Stimulated activated memory B cell treated with anti-CD40 and anti-IgM and Interleukin-4, amounts not matched to agents 10 μg/mL and 1 μg/mL and 100 μg/mL, for 72 hours (primary cell): ENCODE measurements at regions not wholly inside any gene's neighbourhood (a gene's known extent, or its start where the extent isn't known, plus 50 kb on each side); places are given as distances from the start of the nearest gene placed in this dataset.
"Not testable (repeated sequence)": the region's sequence is repeated elsewhere in the genome, so short reads cannot be mapped to it uniquely, and the experiment has no call there.

ENCODE experiments used
- ATAC-seq: fragments of 150-1000 bp; cut with Tn5 transposase; 2 replicates; pipeline ENCODE4 v1.10.0; 2021
- H3K27ac Mint-ChIP-seq: one replicate; pipeline ENCODE4 v1.8.0; 2022; ENCODE audit warnings: mild to moderate bottlenecking, mixed read lengths
- H3K27me3 Mint-ChIP-seq: one replicate; pipeline ENCODE4 v1.8.0; 2022; ENCODE audit warnings: mixed read lengths
- H3K36me3 Mint-ChIP-seq: one replicate; pipeline ENCODE4 v1.8.0; 2022; ENCODE audit warnings: mixed read lengths
- H3K4me1 Mint-ChIP-seq: one replicate; pipeline ENCODE4 v1.8.0; 2022; ENCODE audit warnings: mixed read lengths
- H3K4me3 Mint-ChIP-seq: one replicate; pipeline ENCODE4 v1.8.0; 2022; ENCODE audit warnings: mild to moderate bottlenecking, moderate library complexity, mixed read lengths
- H3K9me3 Mint-ChIP-seq: one replicate; pipeline ENCODE4 v1.8.0; 2022; ENCODE audit warnings: mixed read lengths

DNA sequence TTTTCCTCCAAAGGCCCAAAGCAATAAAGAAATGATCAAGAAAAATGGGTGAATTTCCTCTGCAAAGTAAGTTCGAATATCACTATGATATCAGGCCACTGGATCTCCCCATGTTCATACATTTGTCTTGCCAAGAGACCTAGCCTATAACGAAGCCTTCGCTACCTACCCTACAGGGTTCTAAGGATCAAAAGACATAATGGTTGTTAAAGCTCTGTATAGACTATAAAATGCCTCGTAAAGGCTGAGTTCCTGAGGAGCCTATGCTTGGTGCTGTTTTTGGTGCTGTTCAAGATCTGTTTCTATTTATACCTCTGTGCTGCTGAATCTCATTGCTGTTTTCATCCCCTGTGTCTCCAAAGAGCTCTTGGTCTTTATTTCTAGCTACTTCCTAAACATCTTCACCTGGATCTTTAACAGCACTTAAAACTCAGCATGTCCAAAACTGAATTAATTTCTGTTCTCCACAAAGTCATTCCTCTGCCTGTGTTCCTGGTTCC, 254.4 kb upstream of the CHAC2 start:
- no peak for ATAC-seq
- Mint-ChIP-seq H3K9me3 (no peaks in the 10 kb centered on the region), H3K4me3 (no peak overlapping the region), H3K27me3 (peaks cover 21% of the 10 kb centered on the region), H3K27ac (no peak overlapping the region), H3K36me3 (no peaks in the 10 kb centered on the region), H3K4me1 (peaks cover 5% of the 10 kb centered on the region)

- Mint-ChIP-seq H3K27me3 (peaks cover 12% of the 10 kb centered on the region), H3K4me3 (no peak overlapping the region), H3K9me3 (no peaks in the 10 kb centered on the region), H3K27ac (no peak overlapping the region), H3K36me3 (no peaks in the 10 kb centered on the region), H3K4me1 (peaks cover 5% of the 10 kb centered on the region)
- no peak for ATAC-seq
Observed at GRCh38 chr2:53512071-53512826, 255.4 kb upstream of the CHAC2 start.

- Mint-ChIP-seq H3K27me3 (peaks cover 12% of the 10 kb centered on the region), H3K4me1 (peaks cover 5% of the 10 kb centered on the region), H3K4me3 (no peak overlapping the region), H3K27ac (no peak overlapping the region), H3K9me3 (no peaks in the 10 kb centered on the region), H3K36me3 (no peaks in the 10 kb centered on the region)
- ATAC-seq = no peak
Observed at GRCh38 chr2:53511549-53511948, 256.1 kb upstream of the CHAC2 start.

DNA sequence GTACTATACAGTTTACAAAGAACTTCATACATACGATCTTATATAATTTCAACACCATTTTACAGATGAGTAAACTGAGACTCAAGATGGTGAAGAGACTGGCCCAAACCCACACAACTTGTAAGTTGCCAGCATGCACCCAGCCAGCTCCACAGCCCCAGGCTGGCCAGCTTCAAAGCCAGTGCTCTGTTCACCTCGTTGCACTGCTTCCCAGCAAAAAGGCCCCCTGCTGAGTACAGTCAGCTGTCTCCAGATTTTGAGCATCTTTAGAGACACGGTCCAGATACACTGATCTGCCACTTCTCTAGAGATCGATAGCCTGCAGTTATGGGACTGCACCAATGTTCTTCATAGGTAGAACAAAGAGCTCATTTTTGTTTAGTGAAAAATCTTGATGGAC, 257.2 kb upstream of the CHAC2 start:
- no peak for ATAC-seq
- no peaks in the 10 kb centered on the region for H3K36me3 Mint-ChIP-seq
- peaks cover 12% of the 10 kb centered on the region for H3K27me3 Mint-ChIP-seq
- no peaks in the 10 kb centered on the region for H3K9me3 Mint-ChIP-seq
- H3K4me3 Mint-ChIP-seq = no peak overlapping the region
- H3K27ac Mint-ChIP-seq = no peak overlapping the region
- H3K4me1 Mint-ChIP-seq = no peaks in the 10 kb centered on the region

DNA sequence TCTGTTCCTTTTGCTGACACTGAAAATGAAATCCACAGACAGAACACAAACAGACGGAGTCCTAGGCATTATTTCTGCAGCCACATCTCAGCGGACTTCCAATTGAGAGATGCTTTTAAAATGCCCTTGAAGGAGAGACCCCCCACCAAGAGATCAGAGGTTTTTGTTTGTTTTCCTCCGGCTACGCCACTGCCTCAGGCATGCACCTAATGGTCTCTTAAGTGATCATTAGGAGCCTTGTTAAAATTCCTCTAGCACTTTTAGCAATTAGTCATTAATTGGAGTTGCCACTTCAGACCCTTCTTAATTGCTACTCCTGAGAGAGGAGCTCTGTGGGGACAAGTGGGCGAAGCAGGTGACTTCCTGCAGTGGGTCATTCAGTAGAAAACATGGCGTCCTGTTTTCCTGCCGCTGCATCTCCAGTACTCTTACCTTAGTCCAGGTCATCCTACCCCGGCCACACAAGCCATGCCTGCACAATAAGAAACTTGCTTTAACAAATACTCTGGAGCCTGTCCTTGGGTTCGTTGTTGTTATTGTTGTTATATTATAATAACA, 257.7 kb upstream of the CHAC2 start:
- Mint-ChIP-seq H3K4me3 (no peak overlapping the region), H3K36me3 (no peaks in the 10 kb centered on the region), H3K27me3 (peaks cover 12% of the 10 kb centered on the region), H3K9me3 (no peaks in the 10 kb centered on the region), H3K27ac (no peak overlapping the region), H3K4me1 (no peaks in the 10 kb centered on the region)
- no peak for ATAC-seq

DNA sequence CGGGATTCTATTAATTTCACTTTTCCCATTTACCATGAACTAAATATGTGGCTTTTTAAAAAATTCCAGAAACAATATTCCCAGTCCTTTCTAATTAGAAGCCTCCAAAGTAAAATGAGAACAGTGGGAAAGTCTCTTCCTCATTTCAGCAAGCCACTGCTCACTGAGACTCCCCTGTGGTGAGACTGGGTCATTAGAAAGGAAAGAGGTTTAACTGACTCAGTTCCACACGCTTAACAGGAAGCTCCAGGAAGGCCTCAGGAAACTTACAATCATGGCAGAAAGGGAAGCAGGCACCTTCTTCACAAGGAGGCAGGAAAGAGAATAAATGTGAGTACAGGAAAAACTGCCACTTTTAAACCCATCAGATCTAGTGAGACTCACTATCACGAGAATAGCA, 258.9 kb upstream of the CHAC2 start:
- ATAC-seq = no peak
- H3K27ac Mint-ChIP-seq = no peak overlapping the region
- H3K36me3 Mint-ChIP-seq = no peaks in the 10 kb centered on the region
- H3K4me3 Mint-ChIP-seq = no peak overlapping the region
- peaks cover 4% of the 10 kb centered on the region for H3K27me3 Mint-ChIP-seq
- no peaks in the 10 kb centered on the region for H3K4me1 Mint-ChIP-seq
- H3K9me3 Mint-ChIP-seq = no peaks in the 10 kb centered on the region

- H3K4me3 Mint-ChIP-seq, ATAC-seq, H3K36me3 Mint-ChIP-seq, H3K9me3 Mint-ChIP-seq, H3K27ac Mint-ChIP-seq, H3K4me1 Mint-ChIP-seq, H3K27me3 Mint-ChIP-seq: not testable (repeated sequence)
Observed at GRCh38 chr2:53507070-53507469, 260.5 kb upstream of the CHAC2 start.

DNA sequence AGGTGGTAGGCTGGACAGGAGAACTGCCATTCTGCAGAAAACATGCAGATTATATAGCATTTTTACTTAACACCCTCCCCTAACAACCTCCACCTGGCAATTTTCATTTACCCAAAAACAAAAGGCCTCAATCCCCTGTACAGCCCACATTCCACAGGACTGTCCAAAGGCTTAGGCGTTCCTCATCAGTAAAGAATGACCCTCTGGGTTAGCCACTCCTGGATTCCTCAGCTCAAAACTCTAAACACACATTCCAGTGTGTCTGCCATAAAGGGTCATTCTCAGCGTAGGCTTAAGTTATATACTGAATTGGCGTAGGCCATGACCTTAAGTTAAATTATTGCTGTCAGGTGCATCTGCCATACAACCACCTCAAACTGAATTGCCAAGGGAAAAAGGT, 261.8 kb upstream of the CHAC2 start:
- no peak for ATAC-seq
- Mint-ChIP-seq H3K4me3 (no peak overlapping the region), H3K9me3 (no peaks in the 10 kb centered on the region), H3K27ac (no peak overlapping the region), H3K36me3 (no peaks in the 10 kb centered on the region), H3K27me3 (peaks cover 9% of the 10 kb centered on the region), H3K4me1 (no peaks in the 10 kb centered on the region)

DNA sequence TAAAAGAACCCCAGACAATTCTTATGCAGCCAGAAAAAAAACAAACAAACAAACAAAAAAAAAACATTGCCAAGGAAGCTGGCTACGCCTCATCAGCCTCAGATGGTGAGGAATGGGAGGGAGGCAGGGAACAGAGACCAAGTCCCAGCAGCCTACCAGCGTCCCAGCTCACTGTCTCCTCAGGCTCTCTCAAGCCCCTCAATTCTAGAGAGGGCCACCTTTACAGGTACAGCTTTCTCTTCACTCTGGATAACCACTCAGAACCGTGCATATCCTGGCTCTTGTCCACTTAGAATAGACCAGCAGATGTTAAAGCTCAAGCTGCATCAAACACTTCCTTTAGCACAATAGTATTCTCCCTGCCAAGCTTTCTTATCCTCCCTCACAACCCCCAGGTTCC, 263.1 kb upstream of the CHAC2 start:
- no peak overlapping the region for H3K4me3 Mint-ChIP-seq
- no peaks in the 10 kb centered on the region for H3K36me3 Mint-ChIP-seq
- no peak overlapping the region for H3K27ac Mint-ChIP-seq
- no peaks in the 10 kb centered on the region for H3K4me1 Mint-ChIP-seq
- peaks cover 9% of the 10 kb centered on the region for H3K27me3 Mint-ChIP-seq
- H3K9me3 Mint-ChIP-seq = no peaks in the 10 kb centered on the region
- no peak for ATAC-seq

DNA sequence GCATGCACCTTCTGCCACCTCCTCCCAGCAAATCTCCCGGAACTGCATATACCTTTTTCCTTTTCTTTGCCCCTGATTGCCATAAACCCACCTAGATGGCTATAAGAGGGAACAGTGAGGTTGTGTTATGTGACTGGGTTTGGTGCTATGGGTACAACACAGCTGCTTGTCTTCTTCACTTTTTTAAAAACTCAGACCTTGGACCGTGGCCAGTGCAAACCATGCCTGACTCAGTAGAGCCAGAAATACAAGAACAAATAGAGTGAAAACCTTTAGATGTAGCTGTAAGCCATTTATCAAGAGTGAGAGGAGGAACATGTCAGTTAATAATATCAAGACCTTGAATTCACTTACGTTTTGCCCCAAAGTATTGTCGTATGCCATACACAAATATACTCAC, 267.4 kb upstream of the CHAC2 start:
- Mint-ChIP-seq H3K4me3 (no peak overlapping the region), H3K36me3 (no peaks in the 10 kb centered on the region), H3K27ac (no peak overlapping the region), H3K4me1 (no peaks in the 10 kb centered on the region), H3K9me3 (no peaks in the 10 kb centered on the region), H3K27me3 (peaks cover 9% of the 10 kb centered on the region)
- ATAC-seq = no peak

DNA sequence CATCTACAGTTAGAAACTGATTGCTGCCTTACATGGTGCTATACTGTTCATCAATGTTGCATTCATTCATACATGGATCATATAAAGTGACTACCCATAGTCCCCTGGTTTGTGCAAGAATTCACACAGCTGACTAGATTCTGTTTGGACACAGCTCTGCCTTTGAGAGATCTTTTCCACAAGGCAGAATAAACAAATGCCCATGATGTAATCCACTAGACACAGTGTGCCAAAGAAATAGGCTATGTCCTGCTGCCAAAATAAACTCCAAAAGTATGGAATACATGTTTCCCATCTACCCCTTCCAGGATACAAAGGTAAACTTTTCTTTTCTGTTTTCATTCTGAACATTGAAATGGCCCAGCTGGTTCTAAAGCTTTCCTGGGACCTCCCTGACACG, 269.4 kb upstream of the CHAC2 start:
- H3K4me1 Mint-ChIP-seq = no peaks in the 10 kb centered on the region
- no peaks in the 10 kb centered on the region for H3K9me3 Mint-ChIP-seq
- H3K4me3 Mint-ChIP-seq = no peak overlapping the region
- H3K27ac Mint-ChIP-seq = no peak overlapping the region
- ATAC-seq = no peak
- H3K36me3 Mint-ChIP-seq = no peaks in the 10 kb centered on the region
- peaks cover 9% of the 10 kb centered on the region for H3K27me3 Mint-ChIP-seq

DNA sequence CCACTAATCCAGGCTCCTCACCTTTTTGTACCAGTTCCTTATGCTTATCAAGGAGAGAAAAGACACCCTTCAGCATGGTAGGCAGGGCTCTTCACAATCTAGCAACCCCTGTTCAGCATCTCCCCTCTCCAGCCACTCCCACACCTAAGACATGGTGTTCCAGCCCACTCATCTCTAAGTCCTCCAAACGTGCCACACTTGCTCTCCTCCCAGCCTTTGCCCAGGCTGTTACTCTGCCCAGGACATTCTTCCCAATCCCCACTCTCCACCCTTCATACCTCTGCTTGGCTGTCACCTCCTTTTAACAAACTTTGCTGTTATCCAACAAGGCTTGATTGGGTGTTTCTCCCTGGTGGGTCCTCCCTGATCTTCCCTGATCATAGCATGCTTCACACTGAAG, 270.6 kb upstream of the CHAC2 start:
- Mint-ChIP-seq H3K4me1 (no peaks in the 10 kb centered on the region), H3K9me3 (no peaks in the 10 kb centered on the region), H3K27me3 (no peaks in the 10 kb centered on the region), H3K36me3 (no peaks in the 10 kb centered on the region), H3K27ac (no peak overlapping the region), H3K4me3 (no peak overlapping the region)
- ATAC-seq = no peak

DNA sequence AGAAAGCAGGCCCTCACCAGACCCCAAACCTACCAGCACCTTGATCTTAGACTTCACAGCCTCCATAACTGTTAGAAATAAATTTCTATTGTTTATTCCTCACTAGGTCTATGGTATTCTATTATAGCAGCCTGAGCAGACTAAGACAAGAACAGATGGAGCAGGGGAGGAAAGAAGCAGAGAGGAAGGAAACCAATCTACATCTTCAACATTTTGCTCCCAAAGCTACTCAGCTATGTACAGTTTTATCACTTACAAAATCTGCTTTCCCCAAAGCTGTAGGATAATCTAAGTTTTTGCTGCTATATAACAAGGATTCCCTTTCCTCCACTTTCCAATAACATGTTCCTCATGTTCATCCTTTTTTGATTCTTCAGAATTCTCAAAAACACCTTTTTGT, 274.4 kb upstream of the CHAC2 start:
- no peak for ATAC-seq
- Mint-ChIP-seq H3K27me3 (peaks cover 8% of the 10 kb centered on the region), H3K36me3 (no peaks in the 10 kb centered on the region), H3K4me3 (no peak overlapping the region), H3K9me3 (no peaks in the 10 kb centered on the region), H3K27ac (no peak overlapping the region), H3K4me1 (no peaks in the 10 kb centered on the region)

DNA sequence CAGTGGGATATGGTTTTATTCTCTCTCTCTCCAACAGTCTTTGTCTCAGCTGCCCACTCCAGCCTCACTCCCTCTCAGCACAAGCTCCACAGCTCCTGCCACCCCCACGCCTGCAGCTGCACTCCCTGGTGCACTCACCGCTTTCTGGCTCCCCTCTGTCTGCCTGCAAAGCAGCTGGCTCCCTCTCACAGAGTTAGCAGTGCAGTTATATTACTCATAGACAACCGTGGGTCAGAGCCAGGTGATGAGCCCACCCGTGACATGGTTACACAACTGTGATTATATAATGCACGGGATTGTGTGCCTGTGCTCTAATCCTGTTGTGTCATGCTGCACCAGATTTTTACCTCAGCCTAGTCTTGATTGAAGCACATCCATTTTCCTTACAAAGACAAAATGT, 276.9 kb upstream of the CHAC2 start:
- Mint-ChIP-seq H3K36me3 (no peaks in the 10 kb centered on the region), H3K27ac (no peak overlapping the region), H3K9me3 (no peaks in the 10 kb centered on the region), H3K4me1 (no peaks in the 10 kb centered on the region), H3K27me3 (peaks cover 8% of the 10 kb centered on the region), H3K4me3 (no peak overlapping the region)
- ATAC-seq = no peak

DNA sequence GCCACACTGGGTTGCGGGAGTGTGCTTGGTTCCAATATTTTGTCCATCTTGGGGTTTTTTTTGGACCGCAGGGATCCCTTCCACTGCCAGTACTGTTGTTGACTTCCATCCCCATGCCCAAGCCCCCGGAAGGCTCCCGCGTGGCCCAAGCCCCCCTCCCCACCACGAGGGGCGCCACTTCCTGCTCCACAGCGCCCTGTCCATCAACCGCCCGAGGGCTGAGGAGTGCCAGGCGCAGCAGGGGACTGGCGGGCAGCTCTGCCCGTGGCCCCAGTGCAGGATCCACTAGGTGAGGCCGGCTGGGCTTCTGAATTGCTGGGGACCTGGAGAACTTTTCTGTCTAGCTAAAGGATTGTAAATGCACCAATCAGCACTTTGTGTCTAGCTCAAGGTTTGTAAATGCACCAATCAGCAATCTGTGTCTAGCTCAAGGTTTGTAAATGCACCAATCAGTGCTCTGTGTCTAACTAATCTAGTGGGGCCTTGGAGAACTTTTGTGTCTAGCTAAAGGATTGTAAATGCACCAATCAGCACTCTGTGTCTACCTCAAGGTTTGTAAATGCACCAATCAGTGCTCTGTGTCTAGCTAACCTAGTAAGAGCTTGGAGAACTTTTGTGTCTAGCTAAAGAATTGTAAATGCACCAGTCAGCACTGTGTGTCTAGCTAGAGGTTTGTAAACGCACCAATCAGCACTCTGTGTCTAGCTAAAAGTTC, 281.3 kb upstream of the CHAC2 start:
- H3K36me3 Mint-ChIP-seq, H3K4me1 Mint-ChIP-seq, H3K4me3 Mint-ChIP-seq, ATAC-seq, H3K27ac Mint-ChIP-seq, H3K9me3 Mint-ChIP-seq: not testable (repeated sequence)
- peaks cover 16% of the 10 kb centered on the region for H3K27me3 Mint-ChIP-seq
